Keratinocyte (primary cell): ENCODE measurements at regions not wholly inside any gene's neighbourhood (a gene's known extent, or its start where the extent isn't known, plus 50 kb on each side); places are given as distances from the start of the nearest gene placed in this dataset.

ENCODE experiments used
- DNase-seq: peaks from one replicate; pipeline ENCODE4 v3.0.0-alpha.2; 2011; ENCODE audit warnings: low read depth, missing footprints, low spot score
- FAIRE-seq: peaks from 2 replicates; lab custom pipeline; 2011; peaks lifted over from hg19 to GRCh38; lab: Jason Lieb, UNC
- H2AFZ ChIP-seq: 2 replicates; pipeline ENCODE4 v1.6.0; 2012; ENCODE audit warnings: low read length, control low read depth, inconsistent platforms; ENCODE audit not compliant: control insufficient read depth
- H3K27ac ChIP-seq: 2 replicates; pipeline ENCODE4 v1.5.1; 2011; ENCODE audit warnings: low read length; ENCODE audit not compliant: control insufficient read depth, insufficient read depth
- H3K27me3 ChIP-seq: 3 replicates; pipeline ENCODE4 v1.6.0; 2011; ENCODE audit warnings: low read length; ENCODE audit not compliant: control insufficient read depth, insufficient read depth; ENCODE audit errors: extremely low read depth
- H3K36me3 ChIP-seq, 2 experiments: 2 replicates in 1 of 2; 3 replicates in 1 of 2; pipeline ENCODE4 v1.5.1; 2011; ENCODE audit warnings: low read length in 2 of 2, mild to moderate bottlenecking in 1 of 2; ENCODE audit not compliant: control insufficient read depth in 2 of 2, insufficient read depth in 2 of 2; ENCODE audit errors: extremely low read depth in 1 of 2
- H3K4me1 ChIP-seq: 3 replicates; pipeline ENCODE4 v1.5.1; 2011; ENCODE audit warnings: low read length; ENCODE audit not compliant: control insufficient read depth, insufficient read depth; ENCODE audit errors: extremely low read depth
- H3K4me2 ChIP-seq: 3 replicates; pipeline ENCODE4 v1.6.0; 2011; ENCODE audit warnings: low read depth, low read length; ENCODE audit not compliant: control insufficient read depth, insufficient read depth; ENCODE audit errors: extremely low read depth
- H3K4me3 ChIP-seq, 3 experiments: fragments of 200-600 bp in 1 of 3; sonication (generic) in 1 of 3; 2 replicates in 2 of 3; 3 replicates in 1 of 3; pipeline ENCODE4 v1.5.1; 2011 to 2016; ENCODE audit warnings: low read length in 3 of 3, mild to moderate bottlenecking in 3 of 3, control low read depth in 2 of 3, inconsistent platforms in 1 of 3, low read depth in 1 of 3, mixed read lengths in 1 of 3, mixed run types in 1 of 3, moderate library complexity in 1 of 3; ENCODE audit not compliant: control insufficient read depth in 2 of 3, insufficient read depth in 2 of 3; ENCODE audit errors: extremely low read depth in 1 of 3
- H3K79me2 ChIP-seq: 2 replicates; pipeline ENCODE4 v1.6.0; 2012; ENCODE audit warnings: low read length; ENCODE audit not compliant: control insufficient read depth, insufficient read depth
- H3K9ac ChIP-seq: 3 replicates; pipeline ENCODE4 v1.6.0; 2011; ENCODE audit warnings: low read length; ENCODE audit not compliant: control insufficient read depth, insufficient read depth; ENCODE audit errors: extremely low read depth
- H3K9me1 ChIP-seq: 3 replicates; pipeline ENCODE4 v1.6.0; 2011; ENCODE audit warnings: low read length; ENCODE audit not compliant: control insufficient read depth, insufficient read depth; ENCODE audit errors: extremely low read depth
- H3K9me3 ChIP-seq: 2 replicates; pipeline ENCODE4 v1.5.1; 2012; ENCODE audit warnings: low read depth, low read length; ENCODE audit not compliant: control insufficient read depth
- H4K20me1 ChIP-seq: 3 replicates; pipeline ENCODE4 v1.6.0; 2011; ENCODE audit warnings: low read length; ENCODE audit not compliant: control insufficient read depth, insufficient read depth; ENCODE audit errors: extremely low read depth
- CTCF ChIP-seq, 3 experiments: IDR thresholded peaks in 1 of 3; conservative IDR thresholded peaks in 1 of 3; optimal IDR thresholded peaks in 1 of 3; 2 replicates in 2 of 3; 3 replicates in 1 of 3; pipeline versions ENCODE3 to v1.5.1; 2011; ENCODE audit warnings: low read length in 3 of 3, mild to moderate bottlenecking in 3 of 3, moderate library complexity in 2 of 3, control low read depth in 1 of 3, inconsistent platforms in 1 of 3; ENCODE audit not compliant: insufficient read depth in 2 of 3; ENCODE audit errors: extremely low read depth in 1 of 3
- EZH2 ChIP-seq: IDR thresholded peaks from one replicate; pipeline ENCODE4 v1.6.1; 2012; ENCODE audit warnings: inconsistent platforms, mild to moderate bottlenecking, low read length, moderate library complexity
- dilution Hi-C: fragments of 300-500 bp; cut with MboI; formaldehyde crosslinking; loops from one replicate; pipeline ENCODE4 v1.7.0; 2020; ENCODE audit warnings: low sequenced_read_pairs; ENCODE audit not compliant: extremely low pct_ligation_motif_present
- small RNA-seq, 3 experiments: library from RNA; depleted of rRNA; stranded (forward); fragments of <200 nt; gene quantifications; one replicate each; pipeline ENCODE3, GENCODE V24; 2012; ENCODE audit warnings: low read depth in 3 of 3, low replicate concordance in 1 of 3; ENCODE audit not compliant: insufficient read length in 3 of 3

- no peak for FAIRE-seq
- Histone ChIP-seq H3K27me3 (no peaks in the 10 kb centered on the region), H3K9me3 (no peaks in the 10 kb centered on the region), H3K4me3 (no peak overlapping the region), H3K36me3 (no peaks in the 10 kb centered on the region), H3K4me2 (no peak overlapping the region), H3K4me1 (no peaks in the 10 kb centered on the region), H3K9ac (no peak overlapping the region), H2AFZ (no peak overlapping the region), H3K27ac (no peak overlapping the region), H4K20me1 (no peaks in the 10 kb centered on the region), H3K79me2 (no peaks in the 10 kb centered on the region), H3K9me1 (no peaks in the 10 kb centered on the region)
- dilution Hi-C loops: no loop called here
- TF ChIP-seq EZH2 (no peak), CTCF (optimal IDR thresholded peaks at IDR 0.05 in 1 of 3, IDR thresholded peaks at IDR 0.05 in 1 of 3, conservative IDR thresholded peaks at IDR 0.05 in 1 of 3; ENCODE audit: extremely low read depth in 1 of 3, insufficient read depth in 2 of 3, low read length in 3 of 3) (no peak)
- DNase-seq: no peak
Measured at GRCh38 chr2:71736091-71736861, 282.9 kb downstream of the DYSF start.

Small RNA genes lying in the stretch of these regions (small RNA-seq; reads per million reads assigned to genes)
- 0 reads per million in 3 experiments for gene RPS20P10
